ENCODE measurements at regions not wholly inside any gene's neighbourhood (a gene's known extent, or its start where the extent isn't known, plus 50 kb on each side); places are given as distances from the start of the nearest gene placed in this dataset.
"Not testable (repeated sequence)": the region's sequence is repeated elsewhere in the genome, so short reads cannot be mapped to it uniquely, and the experiment has no call there.

GRCh38 chr18:27541293-27541692 is 356.2 kb upstream of the CHST9 start:
- H3K27ac ChIP-seq, result no peak overlapping the region
- intact Hi-C loops (cut with DNase I), result no loop called here
- H3K27me3 ChIP-seq, result no peaks in the 10 kb centered on the region
- H3K36me3 ChIP-seq, result no peaks in the 10 kb centered on the region
- no peaks in the 10 kb centered on the region for H3K4me1 ChIP-seq
- no peak overlapping the region for H3K4me3 ChIP-seq
- H3K9me3 ChIP-seq, result no peaks in the 10 kb centered on the region
- no peak for TF ChIP-seq CTCF (IDR thresholded peaks at IDR 0.05)
- no peak for DNase-seq
- no peak overlapping the region for H3K9ac ChIP-seq (ENCODE audit: low read depth in 2 of 2, low read length in 2 of 2)

- TF ChIP-seq CTCF (IDR thresholded peaks at IDR 0.05), result no peak
- DNase-seq, result no peak
Observed at GRCh38 chr18:27540111-27540510, 355.0 kb upstream of the CHST9 start.

GRCh38 chr18:27528925-27529521 is 343.9 kb upstream of the CHST9 start:
- H3K36me3 ChIP-seq, result no peaks in the 10 kb centered on the region

More at GRCh38 chr18:27540111-27540510, 355.0 kb upstream of the CHST9 start:
- no peaks in the 10 kb centered on the region for H3K4me1 ChIP-seq
- H3K4me3 ChIP-seq, result no peak overlapping the region
- intact Hi-C loops (cut with DNase I), result no loop called here
- H3K9ac ChIP-seq (ENCODE audit: low read depth in 2 of 2, low read length in 2 of 2), result no peak overlapping the region
- H3K36me3 ChIP-seq, result no peaks in the 10 kb centered on the region
- H3K27ac ChIP-seq, result no peak overlapping the region
- no peaks in the 10 kb centered on the region for H3K9me3 ChIP-seq
- no peaks in the 10 kb centered on the region for H3K27me3 ChIP-seq

GRCh38 chr18:27527856-27528255 is 342.7 kb upstream of the CHST9 start:
- H3K36me3 ChIP-seq, result no peaks in the 10 kb centered on the region

More at GRCh38 chr18:27528925-27529521, 343.9 kb upstream of the CHST9 start:
- no peak overlapping the region for H3K9ac ChIP-seq (ENCODE audit: low read depth in 2 of 2, low read length in 2 of 2)
- H3K9me3 ChIP-seq, result no peaks in the 10 kb centered on the region
- no peak overlapping the region for H3K4me3 ChIP-seq
- no peak overlapping the region for H3K27ac ChIP-seq
- no peak for TF ChIP-seq CTCF (IDR thresholded peaks at IDR 0.05)
- no peak for DNase-seq
- intact Hi-C loops (cut with DNase I), result no loop called here
- H3K27me3 ChIP-seq, result no peaks in the 10 kb centered on the region
- H3K4me1 ChIP-seq, result no peaks in the 10 kb centered on the region

GRCh38 chr18:27520401-27520800 is 335.3 kb upstream of the CHST9 start:
- no peak overlapping the region for H3K27ac ChIP-seq
- no peak overlapping the region for H3K4me3 ChIP-seq
- H3K9me3 ChIP-seq, result no peaks in the 10 kb centered on the region
- no peak for TF ChIP-seq CTCF (IDR thresholded peaks at IDR 0.05)
- intact Hi-C loops (cut with DNase I), result no loop called here
- H3K27me3 ChIP-seq, result no peaks in the 10 kb centered on the region
- no peak for DNase-seq
- no peaks in the 10 kb centered on the region for H3K36me3 ChIP-seq
- H3K9ac ChIP-seq (ENCODE audit: low read depth in 2 of 2, low read length in 2 of 2), result no peak overlapping the region
- no peaks in the 10 kb centered on the region for H3K4me1 ChIP-seq

More at GRCh38 chr18:27527856-27528255, 342.7 kb upstream of the CHST9 start:
- no peak for TF ChIP-seq CTCF (IDR thresholded peaks at IDR 0.05)
- intact Hi-C loops (cut with DNase I), result no loop called here
- no peak overlapping the region for H3K4me3 ChIP-seq
- H3K4me1 ChIP-seq, result no peaks in the 10 kb centered on the region
- no peaks in the 10 kb centered on the region for H3K27me3 ChIP-seq
- no peak overlapping the region for H3K27ac ChIP-seq
- no peaks in the 10 kb centered on the region for H3K9me3 ChIP-seq
- no peak overlapping the region for H3K9ac ChIP-seq (ENCODE audit: low read depth in 2 of 2, low read length in 2 of 2)
- DNase-seq, result no peak

GRCh38 chr18:27510036-27510633 is 325.0 kb upstream of the CHST9 start:
- H3K9ac ChIP-seq (ENCODE audit: low read depth in 2 of 2, low read length in 2 of 2); H3K9me3 ChIP-seq; intact Hi-C loops (cut with DNase I): not testable (repeated sequence)

More at GRCh38 chr18:27510036-27510633, 325.0 kb upstream of the CHST9 start:
- H3K27me3 ChIP-seq, H3K4me1 ChIP-seq, H3K36me3 ChIP-seq, DNase-seq, H3K27ac ChIP-seq, H3K4me3 ChIP-seq: not testable (repeated sequence)
